ENCODE measurements at regions not wholly inside any gene's neighbourhood (a gene's known extent, or its start where the extent isn't known, plus 50 kb on each side); places are given as distances from the start of the nearest gene placed in this dataset.

DNA sequence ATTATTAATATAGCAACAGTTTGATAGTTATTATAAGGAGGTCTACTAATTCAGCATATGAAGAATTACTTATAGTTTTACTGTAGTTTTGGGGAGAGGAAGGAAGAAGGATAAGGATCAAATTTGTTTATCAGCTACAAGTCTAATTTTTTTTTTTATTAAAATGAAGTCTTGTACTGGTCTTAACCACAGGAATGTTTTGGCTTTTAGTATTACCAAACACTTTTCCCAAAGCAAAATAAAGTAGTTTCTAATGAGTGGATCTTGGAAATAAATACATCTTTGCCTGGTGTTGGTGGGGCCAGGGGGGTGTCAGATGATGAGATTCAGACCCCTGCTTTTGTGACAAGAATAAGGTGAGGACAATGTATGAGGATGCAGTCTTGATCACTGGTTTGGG, 57.2 kb upstream of the ZDHHC17 start:
- TF ChIP-seq TCF4 (CRISPR knock-in tag; IDR thresholded peaks at IDR 0.05; ENCODE audit: borderline replicate concordance) (no peak), RARB (CRISPR knock-in tag; IDR thresholded peaks at IDR 0.05) (no peak), ZNF565 (CRISPR knock-in tag; conservative IDR thresholded peaks at IDR 0.05; ENCODE audit: low read depth) (no peak), CSDC2 (CRISPR knock-in tag; IDR thresholded peaks at IDR 0.05) (no peak), ZFP30 (CRISPR knock-in tag; IDR thresholded peaks at IDR 0.05) (no peak)
- TF ChIP-seq, protein P1, sequence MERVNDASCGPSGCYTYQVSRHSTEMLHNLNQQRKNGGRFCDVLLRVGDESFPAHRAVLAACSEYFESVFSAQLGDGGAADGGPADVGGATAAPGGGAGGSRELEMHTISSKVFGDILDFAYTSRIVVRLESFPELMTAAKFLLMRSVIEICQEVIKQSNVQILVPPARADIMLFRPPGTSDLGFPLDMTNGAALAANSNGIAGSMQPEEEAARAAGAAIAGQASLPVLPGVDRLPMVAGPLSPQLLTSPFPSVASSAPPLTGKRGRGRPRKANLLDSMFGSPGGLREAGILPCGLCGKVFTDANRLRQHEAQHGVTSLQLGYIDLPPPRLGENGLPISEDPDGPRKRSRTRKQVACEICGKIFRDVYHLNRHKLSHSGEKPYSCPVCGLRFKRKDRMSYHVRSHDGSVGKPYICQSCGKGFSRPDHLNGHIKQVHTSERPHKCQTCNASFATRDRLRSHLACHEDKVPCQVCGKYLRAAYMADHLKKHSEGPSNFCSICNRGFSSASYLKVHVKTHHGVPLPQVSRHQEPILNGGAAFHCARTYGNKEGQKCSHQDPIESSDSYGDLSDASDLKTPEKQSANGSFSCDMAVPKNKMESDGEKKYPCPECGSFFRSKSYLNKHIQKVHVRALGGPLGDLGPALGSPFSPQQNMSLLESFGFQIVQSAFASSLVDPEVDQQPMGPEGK (CRISPR knock-in tag; IDR thresholded peaks at IDR 0.05; ENCODE audit: borderline replicate concordance) = no peak
